Stimulated activated effector memory CD8-positive, alpha-beta T cell treated with anti-CD3 and anti-CD28 coated beads, Interleukin-12 subunit alpha, Interleukin-12 subunit beta, amount 100 ng/mL, for 72 hours (primary cell): ENCODE measurements at regions not wholly inside any gene's neighbourhood (a gene's known extent, or its start where the extent isn't known, plus 50 kb on each side); places are given as distances from the start of the nearest gene placed in this dataset.

Experiments used
- ATAC-seq: fragments of 150-1000 bp; cut with Tn5 transposase; 2 replicates; pipeline ENCODE4 v1.10.0; 2021
- DNase-seq, 2 donors: peaks; one replicate each; pipeline ENCODE4 v3.0.0; 2021 to 2022; ENCODE audit warnings: low spot score in 2 of 2
- H3K27ac Mint-ChIP-seq: one replicate; pipeline ENCODE4 v1.8.0; 2022; ENCODE audit warnings: mild to moderate bottlenecking, mixed read lengths
- H3K36me3 Mint-ChIP-seq: one replicate; pipeline ENCODE4 v1.8.0; 2022; ENCODE audit warnings: mild to moderate bottlenecking, mixed read lengths
- H3K4me1 Mint-ChIP-seq: one replicate; pipeline ENCODE4 v1.8.0; 2022; ENCODE audit warnings: mixed read lengths
- H3K4me3 Mint-ChIP-seq: one replicate; pipeline ENCODE4 v1.8.0; 2022; ENCODE audit warnings: mild to moderate bottlenecking, mixed read lengths
- H3K9me3 Mint-ChIP-seq: one replicate; pipeline ENCODE4 v1.8.0; 2022; ENCODE audit warnings: mixed read lengths

DNA sequence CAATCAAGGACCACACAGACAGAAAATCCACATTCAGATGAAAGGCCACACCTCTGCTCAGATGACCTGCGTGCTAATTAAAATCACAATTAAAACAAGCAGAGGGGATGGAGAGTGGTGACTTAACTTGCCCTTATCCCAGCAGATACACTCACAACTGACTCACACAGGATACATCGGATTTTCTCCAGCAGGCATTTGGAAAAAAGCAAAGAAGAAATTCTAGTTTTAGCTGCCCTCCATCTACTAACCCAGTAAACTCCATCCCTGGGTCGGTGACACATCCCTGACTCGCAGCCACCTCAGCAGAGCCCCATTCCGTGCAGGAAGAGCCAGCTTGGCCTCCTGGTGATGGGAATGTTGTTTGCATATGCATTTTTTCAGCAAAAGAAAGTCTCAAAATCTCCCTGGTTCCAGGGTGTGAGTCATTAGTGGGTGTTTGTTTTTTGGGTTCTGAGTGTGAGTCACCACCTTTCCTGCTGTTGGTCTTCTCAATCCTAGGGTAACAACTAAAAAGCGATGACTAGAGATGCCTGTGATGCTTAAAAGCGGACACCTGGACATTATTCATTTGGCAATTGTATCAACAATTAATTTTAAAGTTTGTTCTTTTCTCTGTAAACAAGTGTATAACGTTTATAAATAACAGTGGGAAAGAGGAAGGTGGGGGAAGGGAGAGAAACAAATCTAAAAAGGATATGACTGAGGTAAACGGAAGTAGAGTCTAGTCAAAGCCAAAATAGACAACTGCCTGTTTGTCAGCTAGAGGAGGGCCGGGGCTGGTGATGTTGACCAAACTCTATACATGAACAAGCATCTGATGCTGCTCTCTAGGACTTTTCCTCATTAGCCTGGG, 49.8 kb upstream of the SLC4A7 start:
- H3K9me3 Mint-ChIP-seq = no peaks in the 10 kb centered on the region
- H3K27ac Mint-ChIP-seq = peak overlapping the region; percentile 96
- H3K4me3 Mint-ChIP-seq = peak overlapping the region; percentile 66
- H3K4me1 Mint-ChIP-seq = peaks cover 27% of the 10 kb centered on the region
- peaks cover 13% of the 10 kb centered on the region for H3K36me3 Mint-ChIP-seq
- DNase-seq (peak; percentile 26 to 77), ATAC-seq (peak; percentile 98)
